ENCODE measurements at regions not wholly inside any gene's neighbourhood (a gene's known extent, or its start where the extent isn't known, plus 50 kb on each side); places are given as distances from the start of the nearest gene placed in this dataset.

- H3K9me3 ChIP-seq (ENCODE audit: severe bottlenecking): no peaks in the 10 kb centered on the region
- no peaks in the 10 kb centered on the region for H3K27me3 ChIP-seq (ENCODE audit: insufficient read depth, poor library complexity, severe bottlenecking)
- ATAC-seq (ENCODE audit: low read depth) (no peak), DNase-seq (ENCODE audit: low spot score) (no peak)
- H3K36me3 ChIP-seq (ENCODE audit: low read depth): no peaks in the 10 kb centered on the region
- no peaks in the 10 kb centered on the region for H3K4me1 ChIP-seq (ENCODE audit: insufficient read depth, poor library complexity, severe bottlenecking)
- no peak for TF ChIP-seq CTCF (IDR thresholded peaks at IDR 0.05; ENCODE audit: poor library complexity, severe bottlenecking)
- H3K4me3 ChIP-seq (ENCODE audit: severe bottlenecking): no peak overlapping the region
- no peak overlapping the region for H3K27ac ChIP-seq (ENCODE audit: poor library complexity, severe bottlenecking)
Observed at GRCh38 chr14:89576145-89576927, 159.3 kb upstream of the FOXN3 start.

GRCh38 chr14:89575386-89576061 is 158.5 kb upstream of the FOXN3 start:
- TF ChIP-seq CTCF (IDR thresholded peaks at IDR 0.05; ENCODE audit: poor library complexity, severe bottlenecking): no peak
- DNase-seq (ENCODE audit: low spot score): no peak
- no peaks in the 10 kb centered on the region for H3K36me3 ChIP-seq (ENCODE audit: low read depth)
- no peak overlapping the region for H3K27ac ChIP-seq (ENCODE audit: poor library complexity, severe bottlenecking)
- ATAC-seq (ENCODE audit: low read depth): no peak
- H3K9me3 ChIP-seq (ENCODE audit: severe bottlenecking): no peaks in the 10 kb centered on the region
- H3K27me3 ChIP-seq (ENCODE audit: insufficient read depth, poor library complexity, severe bottlenecking): no peaks in the 10 kb centered on the region
- no peak overlapping the region for H3K4me3 ChIP-seq (ENCODE audit: severe bottlenecking)
- no peaks in the 10 kb centered on the region for H3K4me1 ChIP-seq (ENCODE audit: insufficient read depth, poor library complexity, severe bottlenecking)

- Histone ChIP-seq H3K27ac (ENCODE audit: poor library complexity, severe bottlenecking) (no peak overlapping the region), H3K4me3 (ENCODE audit: severe bottlenecking) (no peak overlapping the region), H3K4me1 (ENCODE audit: insufficient read depth, poor library complexity, severe bottlenecking) (no peaks in the 10 kb centered on the region), H3K36me3 (ENCODE audit: low read depth) (no peaks in the 10 kb centered on the region), H3K27me3 (ENCODE audit: insufficient read depth, poor library complexity, severe bottlenecking) (no peaks in the 10 kb centered on the region), H3K9me3 (ENCODE audit: severe bottlenecking) (no peaks in the 10 kb centered on the region)
- DNase-seq (ENCODE audit: low spot score): no peak
- ATAC-seq (ENCODE audit: low read depth): no peak
- TF ChIP-seq CTCF (IDR thresholded peaks at IDR 0.05; ENCODE audit: poor library complexity, severe bottlenecking): no peak
Observed at GRCh38 chr14:89574420-89574819, 157.4 kb upstream of the FOXN3 start.

- TF ChIP-seq CTCF (IDR thresholded peaks at IDR 0.05; ENCODE audit: poor library complexity, severe bottlenecking): no peak
- no peaks in the 10 kb centered on the region for H3K4me1 ChIP-seq (ENCODE audit: insufficient read depth, poor library complexity, severe bottlenecking)
- H3K27ac ChIP-seq (ENCODE audit: poor library complexity, severe bottlenecking): no peak overlapping the region
- H3K27me3 ChIP-seq (ENCODE audit: insufficient read depth, poor library complexity, severe bottlenecking): no peaks in the 10 kb centered on the region
- DNase-seq (ENCODE audit: low spot score) (no peak), ATAC-seq (ENCODE audit: low read depth) (no peak)
- H3K9me3 ChIP-seq (ENCODE audit: severe bottlenecking): no peaks in the 10 kb centered on the region
- H3K4me3 ChIP-seq (ENCODE audit: severe bottlenecking): no peak overlapping the region
- no peaks in the 10 kb centered on the region for H3K36me3 ChIP-seq (ENCODE audit: low read depth)
Observed at GRCh38 chr14:89573399-89573657, 156.3 kb upstream of the FOXN3 start.

All from RWPE2 (cell line).